T-helper 2 cell treated with Interferon-gamma antibody and Interleukin-4, amounts not matched to agents 5 μg/mL and 100 μg/mL, for 36 hours (primary cell): ENCODE measurements at regions not wholly inside any gene's neighbourhood (a gene's known extent, or its start where the extent isn't known, plus 50 kb on each side); places are given as distances from the start of the nearest gene placed in this dataset.
"Not testable (repeated sequence)": the region's sequence is repeated elsewhere in the genome, so short reads cannot be mapped to it uniquely, and the experiment has no call there.

Source experiments
- DNase-seq: peaks from one replicate; pipeline ENCODE4 v3.0.0; 2021; ENCODE audit warnings: low spot score
- H3K27ac Mint-ChIP-seq: one replicate; pipeline ENCODE4 v1.8.0; 2021; ENCODE audit warnings: mild to moderate bottlenecking, mixed read lengths
- H3K27me3 Mint-ChIP-seq: one replicate; pipeline ENCODE4 v1.8.0; 2021; ENCODE audit warnings: low read depth, mixed read lengths
- H3K36me3 Mint-ChIP-seq: one replicate; pipeline ENCODE4 v1.8.0; 2021; ENCODE audit warnings: low read depth, mixed read lengths
- H3K4me1 Mint-ChIP-seq: one replicate; pipeline ENCODE4 v1.8.0; 2021; ENCODE audit warnings: low read depth, mixed read lengths
- H3K4me3 Mint-ChIP-seq: one replicate; pipeline ENCODE4 v1.8.0; 2022; ENCODE audit warnings: mild to moderate bottlenecking, moderate library complexity, mixed read lengths
- H3K9me3 Mint-ChIP-seq: one replicate; pipeline ENCODE4 v1.8.0; 2021; ENCODE audit warnings: mixed read lengths

GRCh38 chrX:79026742-79027141, 81.6 kb downstream of the P2RY10 start:
- H3K9me3 Mint-ChIP-seq, DNase-seq, H3K27me3 Mint-ChIP-seq, H3K36me3 Mint-ChIP-seq, H3K27ac Mint-ChIP-seq, H3K4me3 Mint-ChIP-seq, H3K4me1 Mint-ChIP-seq: not testable (repeated sequence)

GRCh38 chrX:79035421-79035820, 90.2 kb downstream of the P2RY10 start:
- no peak overlapping the region for H3K27ac Mint-ChIP-seq
- H3K9me3 Mint-ChIP-seq, result no peaks in the 10 kb centered on the region

GRCh38 chrX:79036157-79036880, 91.1 kb downstream of the P2RY10 start:
- no peak overlapping the region for H3K27ac Mint-ChIP-seq
- H3K36me3 Mint-ChIP-seq, result peaks cover 4% of the 10 kb centered on the region
- peaks cover 6% of the 10 kb centered on the region for H3K9me3 Mint-ChIP-seq
- H3K4me1 Mint-ChIP-seq, result peaks cover 17% of the 10 kb centered on the region
- H3K4me3 Mint-ChIP-seq, result no peak overlapping the region
- no peak for DNase-seq
- no peaks in the 10 kb centered on the region for H3K27me3 Mint-ChIP-seq

More at GRCh38 chrX:79035421-79035820, 90.2 kb downstream of the P2RY10 start:
- no peak for DNase-seq
- H3K36me3 Mint-ChIP-seq, result no peaks in the 10 kb centered on the region
- no peak overlapping the region for H3K4me3 Mint-ChIP-seq
- H3K27me3 Mint-ChIP-seq, result no peaks in the 10 kb centered on the region
- peaks cover 17% of the 10 kb centered on the region for H3K4me1 Mint-ChIP-seq

GRCh38 chrX:79065696-79066095, 78.8 kb upstream of the GPR174 start:
- peaks cover 9% of the 10 kb centered on the region for H3K36me3 Mint-ChIP-seq
- no peaks in the 10 kb centered on the region for H3K27me3 Mint-ChIP-seq
- peaks cover 2% of the 10 kb centered on the region for H3K4me1 Mint-ChIP-seq
- no peak for DNase-seq
- H3K9me3 Mint-ChIP-seq, result peaks cover 38% of the 10 kb centered on the region
- H3K4me3 Mint-ChIP-seq, result no peak overlapping the region
- no peak overlapping the region for H3K27ac Mint-ChIP-seq

- DNase-seq, result no peak
- H3K27ac Mint-ChIP-seq, result no peak overlapping the region
These were observed 66.4 kb upstream of the GPR174 start for GRCh38 chrX:79078114-79078513.

GRCh38 chrX:79079477-79079876, 65.0 kb upstream of the GPR174 start:
- Mint-ChIP-seq H3K4me3 (no peak overlapping the region), H3K36me3 (peaks cover 4% of the 10 kb centered on the region), H3K27ac (no peak overlapping the region), H3K9me3 (peaks cover 2% of the 10 kb centered on the region), H3K4me1 (peaks cover 13% of the 10 kb centered on the region), H3K27me3 (no peaks in the 10 kb centered on the region)
- DNase-seq, result no peak

More at GRCh38 chrX:79078114-79078513, 66.4 kb upstream of the GPR174 start:
- Mint-ChIP-seq H3K4me1 (peaks cover 10% of the 10 kb centered on the region), H3K36me3 (peaks cover 3% of the 10 kb centered on the region), H3K4me3 (no peak overlapping the region), H3K9me3 (peaks cover 11% of the 10 kb centered on the region), H3K27me3 (no peaks in the 10 kb centered on the region)

- DNase-seq, result no peak
- no peak overlapping the region for H3K27ac Mint-ChIP-seq
- H3K9me3 Mint-ChIP-seq, result no peaks in the 10 kb centered on the region
- peaks cover 2% of the 10 kb centered on the region for H3K36me3 Mint-ChIP-seq
- peaks cover 17% of the 10 kb centered on the region for H3K4me1 Mint-ChIP-seq
- no peak overlapping the region for H3K4me3 Mint-ChIP-seq
- no peaks in the 10 kb centered on the region for H3K27me3 Mint-ChIP-seq
These were observed 64.3 kb upstream of the GPR174 start for GRCh38 chrX:79080141-79080540.

- Mint-ChIP-seq H3K36me3 (peaks cover 4% of the 10 kb centered on the region), H3K27ac (peak overlapping the region; percentile 66), H3K9me3 (no peaks in the 10 kb centered on the region), H3K4me1 (peaks cover 17% of the 10 kb centered on the region), H3K27me3 (no peaks in the 10 kb centered on the region), H3K4me3 (peak overlapping the region; percentile 71)
- no peak for DNase-seq
These were observed 62.5 kb upstream of the GPR174 start for GRCh38 chrX:79081895-79082512.

- peak overlapping the region; percentile 12 for H3K4me3 Mint-ChIP-seq
- H3K9me3 Mint-ChIP-seq, result no peaks in the 10 kb centered on the region
- H3K4me1 Mint-ChIP-seq, result peaks cover 17% of the 10 kb centered on the region
- H3K27ac Mint-ChIP-seq, result peak overlapping the region; percentile 36
- H3K36me3 Mint-ChIP-seq, result peaks cover 5% of the 10 kb centered on the region
- DNase-seq, result no peak
- no peaks in the 10 kb centered on the region for H3K27me3 Mint-ChIP-seq
These were observed 61.6 kb upstream of the GPR174 start for GRCh38 chrX:79082899-79083298.

- no peak overlapping the region for H3K27ac Mint-ChIP-seq
- no peak overlapping the region for H3K4me3 Mint-ChIP-seq
These were observed 59.6 kb upstream of the GPR174 start for GRCh38 chrX:79084923-79085322.

GRCh38 chrX:79089896-79090584, 54.4 kb upstream of the GPR174 start:
- peaks cover 5% of the 10 kb centered on the region for H3K36me3 Mint-ChIP-seq
- H3K4me1 Mint-ChIP-seq, result peaks cover 20% of the 10 kb centered on the region
- H3K4me3 Mint-ChIP-seq, result no peak overlapping the region
- DNase-seq, result no peak
- no peaks in the 10 kb centered on the region for H3K27me3 Mint-ChIP-seq
- H3K9me3 Mint-ChIP-seq, result no peaks in the 10 kb centered on the region
- peak overlapping the region; percentile 20 for H3K27ac Mint-ChIP-seq

More at GRCh38 chrX:79084923-79085322, 59.6 kb upstream of the GPR174 start:
- peaks cover 5% of the 10 kb centered on the region for H3K36me3 Mint-ChIP-seq
- H3K27me3 Mint-ChIP-seq, result no peaks in the 10 kb centered on the region
- peaks cover 24% of the 10 kb centered on the region for H3K4me1 Mint-ChIP-seq
- no peak for DNase-seq
- H3K9me3 Mint-ChIP-seq, result no peaks in the 10 kb centered on the region

- Mint-ChIP-seq H3K4me3 (no peak overlapping the region), H3K27ac (peak overlapping the region; percentile 12), H3K36me3 (peaks cover 4% of the 10 kb centered on the region), H3K9me3 (no peaks in the 10 kb centered on the region), H3K4me1 (peaks cover 44% of the 10 kb centered on the region), H3K27me3 (no peaks in the 10 kb centered on the region)
- no peak for DNase-seq
These were observed 50.2 kb upstream of the GPR174 start for GRCh38 chrX:79094075-79094832.
